SK-N-SH treated with all-trans-retinoic acid at 6 μM for 48 hours (cell line): ENCODE measurements at regions not wholly inside any gene's neighbourhood (a gene's known extent, or its start where the extent isn't known, plus 50 kb on each side); places are given as distances from the start of the nearest gene placed in this dataset.

Experiments used
- ESRRG ChIP-seq: fragments of 250-450 bp; sonication (Bioruptor Pico); IDR thresholded peaks from 2 replicates; pipeline ENCODE4 v1.6.1; 2021; ENCODE audit warnings: mild to moderate bottlenecking
- OSR1 ChIP-seq: fragments of 250-450 bp; sonication (Bioruptor Pico); IDR thresholded peaks from 2 replicates; pipeline ENCODE4 v1.8.0; 2022; ENCODE audit warnings: moderate library complexity, mild to moderate bottlenecking, inconsistent platforms
- PATZ1 ChIP-seq: fragments of 250-450 bp; sonication (Bioruptor Pico); IDR thresholded peaks from 2 replicates; pipeline ENCODE4 v1.8.0; 2020; ENCODE audit warnings: mild to moderate bottlenecking, moderate library complexity, borderline replicate concordance
- TCF4 ChIP-seq: fragments of 250-450 bp; sonication (Bioruptor Pico); IDR thresholded peaks from 2 replicates; pipeline ENCODE4 v1.8.0; 2021; ENCODE audit warnings: mild to moderate bottlenecking, moderate library complexity, borderline replicate concordance
- TF ChIP-seq, protein P1 (sequence below): fragments of 250-450 bp; sonication (Bioruptor Pico); IDR thresholded peaks from 2 replicates; pipeline ENCODE4 v1.5.0; 2020; ENCODE audit warnings: mild to moderate bottlenecking, moderate library complexity

DNA sequence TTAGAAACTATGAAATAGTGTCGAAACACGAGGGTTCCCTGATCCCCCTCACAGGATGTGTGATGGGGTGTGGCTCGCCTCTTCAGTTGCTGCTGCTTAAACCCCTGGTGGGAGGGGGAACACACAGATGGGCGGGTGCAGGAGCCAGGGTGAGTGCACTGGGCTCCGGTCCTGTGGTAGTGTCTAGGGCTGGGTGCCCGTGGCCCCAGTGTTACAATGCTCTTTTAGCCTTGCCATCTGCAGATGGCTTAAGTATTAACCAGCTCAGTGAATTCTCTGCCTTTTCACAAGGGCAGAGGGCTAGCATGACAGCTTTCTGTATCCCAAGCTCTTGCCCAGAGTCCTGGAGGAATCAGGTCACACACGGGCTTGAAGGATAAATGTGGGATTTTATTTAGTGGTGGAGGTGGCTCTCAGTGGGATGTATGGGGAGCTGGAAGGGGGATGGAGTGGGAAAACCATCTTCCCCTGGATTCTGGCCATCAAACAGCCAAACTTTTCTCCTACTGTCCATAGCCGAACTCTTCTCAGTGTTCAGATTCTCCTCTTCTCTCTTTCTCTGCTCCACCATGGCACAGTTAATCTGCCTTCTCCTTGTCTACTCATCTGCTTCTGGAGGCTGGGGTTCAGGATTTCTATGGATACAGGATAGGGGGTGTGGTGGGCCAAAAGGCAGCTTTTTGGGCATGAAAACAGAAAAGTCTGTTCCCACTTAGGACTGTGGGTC lies 659.0 kb downstream of the EPM2A start:
- TF ChIP-seq, protein P1, sequence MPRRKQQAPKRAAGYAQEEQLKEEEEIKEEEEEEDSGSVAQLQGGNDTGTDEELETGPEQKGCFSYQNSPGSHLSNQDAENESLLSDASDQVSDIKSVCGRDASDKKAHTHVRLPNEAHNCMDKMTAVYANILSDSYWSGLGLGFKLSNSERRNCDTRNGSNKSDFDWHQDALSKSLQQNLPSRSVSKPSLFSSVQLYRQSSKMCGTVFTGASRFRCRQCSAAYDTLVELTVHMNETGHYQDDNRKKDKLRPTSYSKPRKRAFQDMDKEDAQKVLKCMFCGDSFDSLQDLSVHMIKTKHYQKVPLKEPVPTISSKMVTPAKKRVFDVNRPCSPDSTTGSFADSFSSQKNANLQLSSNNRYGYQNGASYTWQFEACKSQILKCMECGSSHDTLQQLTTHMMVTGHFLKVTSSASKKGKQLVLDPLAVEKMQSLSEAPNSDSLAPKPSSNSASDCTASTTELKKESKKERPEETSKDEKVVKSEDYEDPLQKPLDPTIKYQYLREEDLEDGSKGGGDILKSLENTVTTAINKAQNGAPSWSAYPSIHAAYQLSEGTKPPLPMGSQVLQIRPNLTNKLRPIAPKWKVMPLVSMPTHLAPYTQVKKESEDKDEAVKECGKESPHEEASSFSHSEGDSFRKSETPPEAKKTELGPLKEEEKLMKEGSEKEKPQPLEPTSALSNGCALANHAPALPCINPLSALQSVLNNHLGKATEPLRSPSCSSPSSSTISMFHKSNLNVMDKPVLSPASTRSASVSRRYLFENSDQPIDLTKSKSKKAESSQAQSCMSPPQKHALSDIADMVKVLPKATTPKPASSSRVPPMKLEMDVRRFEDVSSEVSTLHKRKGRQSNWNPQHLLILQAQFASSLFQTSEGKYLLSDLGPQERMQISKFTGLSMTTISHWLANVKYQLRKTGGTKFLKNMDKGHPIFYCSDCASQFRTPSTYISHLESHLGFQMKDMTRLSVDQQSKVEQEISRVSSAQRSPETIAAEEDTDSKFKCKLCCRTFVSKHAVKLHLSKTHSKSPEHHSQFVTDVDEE (CRISPR knock-in tag) = no peak
- TF ChIP-seq OSR1 = no peak
- TF ChIP-seq PATZ1 = no peak
- no peak for TF ChIP-seq ESRRG
- no peak for TF ChIP-seq TCF4
